ENCODE measurements at regions not wholly inside any gene's neighbourhood (a gene's known extent, or its start where the extent isn't known, plus 50 kb on each side); places are given as distances from the start of the nearest gene placed in this dataset.
"Not testable (repeated sequence)": the region's sequence is repeated elsewhere in the genome, so short reads cannot be mapped to it uniquely, and the experiment has no call there.

GRCh38 chr3:113377158-113377557 lies 64.1 kb downstream of the CFAP44 start:
- no peak for DNase-seq (ENCODE audit: low spot score)

GRCh38 chr3:113374078-113374477 lies 67.2 kb downstream of the CFAP44 start:
- DNase-seq (ENCODE audit: low spot score), result no peak

- not testable (repeated sequence) for DNase-seq (ENCODE audit: low spot score)
Measured at GRCh38 chr3:113366800-113367199, 74.5 kb downstream of the CFAP44 start.

GRCh38 chr3:113355340-113355739 lies 86.0 kb downstream of the CFAP44 start:
- not testable (repeated sequence) for DNase-seq (ENCODE audit: low spot score)

- no peak for DNase-seq (ENCODE audit: low spot score)
Measured at GRCh38 chr3:113354307-113354706, 87.0 kb downstream of the CFAP44 start.

GRCh38 chr3:113353678-113354077 lies 87.6 kb downstream of the CFAP44 start:
- DNase-seq (ENCODE audit: low spot score), result no peak

GRCh38 chr3:113340785-113341184 lies 100.5 kb downstream of the CFAP44 start:
- no peak for DNase-seq (ENCODE audit: low spot score)

- DNase-seq (ENCODE audit: low spot score), result peak; percentile 27
Measured at GRCh38 chr3:113339616-113340244, 101.6 kb downstream of the CFAP44 start.

Measured in NAMALWA (cell line).